ENCODE measurements at regions not wholly inside any gene's neighbourhood (a gene's known extent, or its start where the extent isn't known, plus 50 kb on each side); places are given as distances from the start of the nearest gene placed in this dataset.

DNA sequence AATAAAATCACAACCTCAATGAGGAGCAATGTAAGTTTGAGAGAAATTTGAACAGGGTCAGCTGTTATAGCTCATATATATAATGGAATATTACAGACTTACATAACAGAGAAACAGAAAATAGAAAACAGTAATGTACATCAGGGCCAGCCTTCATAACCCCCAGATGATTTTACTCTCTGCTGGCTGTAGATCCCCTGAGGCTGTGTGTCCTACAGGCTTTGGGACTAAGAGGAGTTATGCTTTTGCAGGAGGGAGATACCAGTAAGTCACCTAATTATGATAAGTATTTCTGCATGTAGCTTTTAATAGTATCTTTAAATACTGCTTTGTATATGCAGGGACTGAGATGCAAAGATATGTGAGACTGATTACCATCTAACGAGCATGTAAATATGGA is 105.8 kb upstream of the ASCC3 start:
- H3K36me3 Mint-ChIP-seq: peaks cover under 1% of the 10 kb centered on the region
- no peak overlapping the region for H3K27ac Mint-ChIP-seq
- DNase-seq (ENCODE audit: low spot score in 2 of 2, unreplicated experiment in 2 of 2): no peak
- TF ChIP-seq CTCF (IDR thresholded peaks at IDR 0.05; ENCODE audit: unreplicated experiment): no peak
- no peaks in the 10 kb centered on the region for H3K27me3 Mint-ChIP-seq (ENCODE audit: low read depth)
- H3K9me3 Mint-ChIP-seq: peaks cover 6% of the 10 kb centered on the region
- no peak overlapping the region for H3K4me3 Mint-ChIP-seq
- peaks cover 6% of the 10 kb centered on the region for H3K4me1 Mint-ChIP-seq

GRCh38 chr6:100987556-100987955 is 106.4 kb upstream of the ASCC3 start:
- H3K4me3 Mint-ChIP-seq: no peak overlapping the region
- no peak for TF ChIP-seq CTCF (IDR thresholded peaks at IDR 0.05; ENCODE audit: unreplicated experiment)
- no peak for DNase-seq (ENCODE audit: low spot score in 2 of 2, unreplicated experiment in 2 of 2)
- H3K36me3 Mint-ChIP-seq: peaks cover 2% of the 10 kb centered on the region
- no peak overlapping the region for H3K27ac Mint-ChIP-seq
- peaks cover 8% of the 10 kb centered on the region for H3K9me3 Mint-ChIP-seq
- no peaks in the 10 kb centered on the region for H3K27me3 Mint-ChIP-seq (ENCODE audit: low read depth)
- peaks cover 6% of the 10 kb centered on the region for H3K4me1 Mint-ChIP-seq

DNA sequence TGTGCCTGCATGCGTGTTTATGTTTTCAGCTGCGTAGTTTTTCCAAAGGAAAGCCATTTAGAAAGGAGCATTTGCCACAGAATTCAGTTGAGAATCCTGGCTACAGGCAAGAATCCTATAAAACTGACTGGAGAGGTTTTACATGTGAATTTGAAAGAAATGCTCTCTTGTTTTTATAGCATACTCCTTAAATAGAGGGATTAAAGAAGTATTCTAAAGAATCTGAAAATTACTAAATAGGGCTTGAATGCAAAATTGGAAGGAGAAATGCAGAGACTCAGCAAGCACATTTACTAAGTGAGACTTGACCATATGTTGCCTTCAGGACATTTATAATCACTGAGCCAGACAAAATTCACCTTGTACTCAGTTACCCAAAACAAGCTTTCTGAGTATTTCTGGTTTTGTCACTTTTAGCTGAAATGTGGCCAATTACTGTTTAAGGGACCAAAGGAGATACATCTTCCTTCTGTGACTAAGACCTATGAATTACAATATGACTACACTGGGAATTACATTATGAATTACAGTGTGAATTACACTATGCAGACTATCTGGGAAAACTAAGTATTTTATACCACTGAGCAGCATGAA is 107.4 kb upstream of the ASCC3 start:
- no peak for TF ChIP-seq CTCF (IDR thresholded peaks at IDR 0.05; ENCODE audit: unreplicated experiment)
- Mint-ChIP-seq H3K27ac (no peak overlapping the region), H3K4me1 (peaks cover 6% of the 10 kb centered on the region), H3K9me3 (peaks cover 9% of the 10 kb centered on the region), H3K4me3 (no peak overlapping the region), H3K27me3 (ENCODE audit: low read depth) (no peaks in the 10 kb centered on the region), H3K36me3 (peaks cover 2% of the 10 kb centered on the region)
- DNase-seq (ENCODE audit: low spot score in 2 of 2, unreplicated experiment in 2 of 2): no peak

DNA sequence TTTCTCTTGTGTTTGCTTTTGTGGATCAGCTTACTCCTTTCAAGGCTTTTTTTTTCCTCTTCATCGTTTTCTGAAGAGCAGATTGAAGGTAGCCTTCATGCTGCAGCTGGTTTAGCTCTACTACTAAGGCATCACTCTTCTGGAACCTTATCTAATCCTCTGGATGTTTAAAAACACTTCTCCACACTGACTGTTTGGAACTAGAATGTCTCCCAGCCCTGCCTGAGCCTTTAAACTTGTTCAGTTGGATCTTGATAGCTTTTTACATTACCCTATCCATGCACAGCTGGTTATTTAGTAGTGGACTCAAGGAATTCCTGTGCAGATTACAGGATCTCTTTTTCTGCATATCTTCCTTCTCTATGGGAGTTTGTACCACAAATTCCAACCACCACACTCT is 108.9 kb upstream of the ASCC3 start:
- Mint-ChIP-seq H3K9me3 (peaks cover 8% of the 10 kb centered on the region), H3K36me3 (peaks cover 2% of the 10 kb centered on the region), H3K4me3 (no peak overlapping the region)

DNA sequence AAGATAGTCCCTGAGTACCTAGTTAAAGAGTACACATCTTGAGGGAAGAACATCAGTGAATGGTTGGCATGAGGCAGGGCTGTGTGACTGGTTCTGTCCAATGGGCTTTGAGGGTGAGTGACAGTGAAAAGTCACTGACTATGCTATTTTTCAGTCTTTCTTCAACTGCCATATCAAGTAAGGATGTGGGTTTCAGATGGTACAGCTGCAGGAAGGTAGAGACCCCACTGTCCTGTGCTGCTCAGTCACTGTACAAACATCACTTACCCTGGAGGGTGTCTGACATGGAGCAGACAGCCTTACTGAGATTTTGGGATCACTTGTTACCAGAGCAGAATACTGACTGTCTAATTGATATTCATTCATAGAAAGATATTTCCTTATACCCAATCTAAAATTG is 115.3 kb upstream of the ASCC3 start:
- Mint-ChIP-seq H3K9me3 (peaks cover 8% of the 10 kb centered on the region), H3K4me1 (peaks cover 3% of the 10 kb centered on the region), H3K27ac (no peak overlapping the region), H3K27me3 (ENCODE audit: low read depth) (no peaks in the 10 kb centered on the region), H3K4me3 (no peak overlapping the region), H3K36me3 (peaks cover 2% of the 10 kb centered on the region)
- DNase-seq (ENCODE audit: low spot score in 2 of 2, unreplicated experiment in 2 of 2): no peak
- no peak for TF ChIP-seq CTCF (IDR thresholded peaks at IDR 0.05; ENCODE audit: unreplicated experiment)

More for the DNA sequence above, 108.9 kb upstream of the ASCC3 start:
- Mint-ChIP-seq H3K27ac (no peak overlapping the region), H3K27me3 (ENCODE audit: low read depth) (no peaks in the 10 kb centered on the region), H3K4me1 (peaks cover 6% of the 10 kb centered on the region)
- no peak for TF ChIP-seq CTCF (IDR thresholded peaks at IDR 0.05; ENCODE audit: unreplicated experiment)
- DNase-seq (ENCODE audit: low spot score in 2 of 2, unreplicated experiment in 2 of 2): no peak

- Mint-ChIP-seq H3K9me3 (peaks cover 8% of the 10 kb centered on the region), H3K4me3 (no peak overlapping the region), H3K4me1 (peaks cover 3% of the 10 kb centered on the region), H3K27ac (no peak overlapping the region), H3K27me3 (ENCODE audit: low read depth) (no peaks in the 10 kb centered on the region), H3K36me3 (no peaks in the 10 kb centered on the region)
- TF ChIP-seq CTCF (IDR thresholded peaks at IDR 0.05; ENCODE audit: unreplicated experiment): no peak
- no peak for DNase-seq (ENCODE audit: low spot score in 2 of 2, unreplicated experiment in 2 of 2)
Observed at GRCh38 chr6:100998111-100998510, 117.0 kb upstream of the ASCC3 start.
